WTC11 (cell line): ENCODE measurements at regions not wholly inside any gene's neighbourhood (a gene's known extent, or its start where the extent isn't known, plus 50 kb on each side); places are given as distances from the start of the nearest gene placed in this dataset.

Experiments used
- ATAC-seq: fragments of 200-7000 bp; cut with Tn5 transposase; 2 replicates; pipeline ENCODE4 v1.10.0; 2021; ENCODE audit warnings: mild to moderate bottlenecking, moderate library complexity
- CTCF ChIA-PET: fragments of 300-600 bp; sonication (Branson Sonifier 250); formaldehyde crosslinking; loops from one replicate; lab custom pipeline; 2021; ENCODE audit warnings: antibody characterized with exemption; lab: Charles Lee
- POLR2A ChIA-PET: fragments of 350-600 bp; sonication (Branson Sonifier 250); formaldehyde crosslinking; loops from one replicate; lab custom pipeline; 2021; ENCODE audit warnings: antibody characterized with exemption; lab: Charles Lee
- DNase-seq: peaks from one replicate; pipeline ENCODE4 v3.0.0; 2021; ENCODE audit warnings: low spot score
- H3K27ac Mint-ChIP-seq: 2 replicates; pipeline ENCODE4 v1.8.0; 2021; ENCODE audit warnings: mixed read lengths
- H3K27me3 Mint-ChIP-seq: 2 replicates; pipeline ENCODE4 v1.8.0; 2021; ENCODE audit warnings: low read depth, mild to moderate bottlenecking, moderate library complexity, mixed read lengths
- H3K36me3 Mint-ChIP-seq: 2 replicates; pipeline ENCODE4 v1.8.0; 2021; ENCODE audit warnings: mixed read lengths
- H3K4me1 Mint-ChIP-seq: 2 replicates; pipeline ENCODE4 v1.8.0; 2022; ENCODE audit warnings: mixed read lengths
- H3K4me3 Mint-ChIP-seq: 2 replicates; pipeline ENCODE4 v1.8.0; 2021; ENCODE audit warnings: mild to moderate bottlenecking, moderate library complexity, mixed read lengths
- H3K9me3 Mint-ChIP-seq: 2 replicates; pipeline ENCODE4 v1.8.0; 2021; ENCODE audit warnings: mixed read lengths
- AR ChIP-seq: fragments of 250-450 bp; sonication (Bioruptor Pico); IDR thresholded peaks from 2 replicates; pipeline ENCODE4 v1.9.0; 2021; ENCODE audit warnings: mild to moderate bottlenecking
- ARID4B ChIP-seq: sonication (generic); formaldehyde crosslinking; IDR thresholded peaks from 2 replicates; pipeline ENCODE4 v1.8.0; 2023; ENCODE audit warnings: missing genetic modification reagents, mild to moderate bottlenecking, borderline replicate concordance
- ATF1 ChIP-seq: sonication (generic); formaldehyde crosslinking; IDR thresholded peaks from 2 replicates; pipeline ENCODE4 v1.8.1; 2023; ENCODE audit warnings: mild to moderate bottlenecking, moderate library complexity, missing genetic modification reagents
- ATF6 ChIP-seq: sonication (generic); formaldehyde crosslinking; IDR thresholded peaks from 2 replicates; pipeline ENCODE4 v1.8.1; 2023; ENCODE audit warnings: mild to moderate bottlenecking, missing genetic modification reagents
- FOXJ3 ChIP-seq: sonication (generic); formaldehyde crosslinking; IDR thresholded peaks from 2 replicates; pipeline ENCODE4 v1.9.0; 2021; ENCODE audit warnings: missing genetic modification reagents, mild to moderate bottlenecking, borderline replicate concordance
- FOXP4 ChIP-seq: sonication (generic); formaldehyde crosslinking; IDR thresholded peaks from 2 replicates; pipeline ENCODE4 v1.8.0; 2022; ENCODE audit warnings: mild to moderate bottlenecking, missing genetic modification reagents
- GRHL2 ChIP-seq: fragments of 250-450 bp; sonication (Bioruptor Pico); IDR thresholded peaks from 2 replicates; pipeline ENCODE4 v1.8.0; 2022; ENCODE audit warnings: mild to moderate bottlenecking, moderate library complexity; ENCODE audit not compliant: insufficient replicate concordance, severe bottlenecking
- HMGA2 ChIP-seq: fragments of 250-450 bp; sonication (Bioruptor Pico); IDR thresholded peaks from 2 replicates; pipeline ENCODE4 v1.4.0; 2021; ENCODE audit warnings: mild to moderate bottlenecking, moderate library complexity
- MYBL2 ChIP-seq: sonication (generic); formaldehyde crosslinking; IDR thresholded peaks from 2 replicates; pipeline ENCODE4 v1.8.1; 2023; ENCODE audit warnings: mild to moderate bottlenecking, moderate library complexity, missing genetic modification reagents
- NFYB ChIP-seq: sonication (generic); formaldehyde crosslinking; conservative IDR thresholded peaks from 2 replicates; pipeline ENCODE4 v1.8.0; 2022; ENCODE audit warnings: low read depth, missing genetic modification reagents
- NR3C1 ChIP-seq: sonication (generic); formaldehyde crosslinking; conservative IDR thresholded peaks from 2 replicates; pipeline ENCODE4 v1.8.1; 2023; ENCODE audit warnings: low read depth, mild to moderate bottlenecking, missing genetic modification reagents
- PRRX2 ChIP-seq: fragments of 250-450 bp; sonication (Bioruptor Pico); IDR thresholded peaks from 2 replicates; pipeline ENCODE4 v1.8.0; 2021; ENCODE audit warnings: mild to moderate bottlenecking
- RORB ChIP-seq: fragments of 250-450 bp; sonication (Bioruptor Pico); IDR thresholded peaks from 2 replicates; pipeline ENCODE4 v1.9.0; 2021; ENCODE audit warnings: mild to moderate bottlenecking
- SMAD3 ChIP-seq: sonication (generic); formaldehyde crosslinking; IDR thresholded peaks from 2 replicates; pipeline ENCODE4 v1.8.0; 2022; ENCODE audit warnings: missing genetic modification reagents, mild to moderate bottlenecking, borderline replicate concordance
- TEAD1 ChIP-seq: sonication (generic); formaldehyde crosslinking; IDR thresholded peaks from 2 replicates; pipeline ENCODE4 v1.8.0; 2022; ENCODE audit warnings: mild to moderate bottlenecking, missing genetic modification reagents
- TP53 ChIP-seq: sonication (generic); formaldehyde crosslinking; IDR thresholded peaks from 2 replicates; pipeline ENCODE4 v1.8.1; 2023; ENCODE audit warnings: mild to moderate bottlenecking, missing genetic modification reagents
- ZNF232 ChIP-seq: sonication (generic); formaldehyde crosslinking; IDR thresholded peaks from 2 replicates; pipeline ENCODE4 v1.8.0; 2022; ENCODE audit warnings: mild to moderate bottlenecking, missing genetic modification reagents

- no peaks in the 10 kb centered on the region for H3K36me3 Mint-ChIP-seq
- H3K27me3 Mint-ChIP-seq, result no peaks in the 10 kb centered on the region
- H3K27ac Mint-ChIP-seq, result no peak overlapping the region
- no peak for ATAC-seq
- DNase-seq, result no peak
- TF ChIP-seq MYBL2 (no peak), HMGA2 (no peak), PRRX2 (CRISPR knock-in tag) (no peak)
- peaks cover 34% of the 10 kb centered on the region for H3K4me1 Mint-ChIP-seq
- H3K9me3 Mint-ChIP-seq, result peaks cover 11% of the 10 kb centered on the region
- ChIA-PET CTCF (interaction anchor here (0.6 kb wide), 1 partner anchor 274 kb away, joined by 3 read pairs; no protein-coding TSS in a partner anchor), POLR2A (no interaction called here)
- H3K4me3 Mint-ChIP-seq, result no peak overlapping the region
Observed at GRCh38 chr2:8157621-8158430, 524.0 kb upstream of the ID2 start.

GRCh38 chr2:8158711-8159110 lies 523.1 kb upstream of the ID2 start:
- no peak for TF ChIP-seq TEAD1
- no peak for TF ChIP-seq ATF1
- no peak for TF ChIP-seq GRHL2
- no peak for TF ChIP-seq TP53 (CRISPR knock-in tag)
- no peak for TF ChIP-seq NR3C1 (CRISPR knock-in tag)
- no peak for TF ChIP-seq AR (CRISPR knock-in tag)
- TF ChIP-seq FOXP4 (CRISPR knock-in tag), result no peak
- no peak for TF ChIP-seq ZNF232 (CRISPR knock-in tag)
- TF ChIP-seq SMAD3, result no peak
- Mint-ChIP-seq H3K27me3 (no peaks in the 10 kb centered on the region), H3K27ac (peak overlapping the region; percentile 49; the same call in 1 of the 2 replicates), H3K4me3 (no peak overlapping the region), H3K9me3 (peaks cover 12% of the 10 kb centered on the region), H3K36me3 (no peaks in the 10 kb centered on the region), H3K4me1 (peaks cover 34% of the 10 kb centered on the region)
- DNase-seq, result no peak
- ATAC-seq, result peak; percentile 65
- ChIA-PET CTCF (no interaction called here), POLR2A (no interaction called here)

GRCh38 chr2:8159211-8159965 lies 522.5 kb upstream of the ID2 start:
- H3K4me3 Mint-ChIP-seq, result no peak overlapping the region
- TF ChIP-seq FOXJ3 (CRISPR knock-in tag) (no peak), RORB (CRISPR knock-in tag) (no peak), ATF6 (CRISPR knock-in tag) (no peak), ARID4B (CRISPR knock-in tag) (no peak), GRHL2 (no peak), NFYB (CRISPR knock-in tag) (no peak)
- TF ChIP-seq, all 79 proteins: peak for 0
- Mint-ChIP-seq H3K36me3 (no peaks in the 10 kb centered on the region), H3K4me1 (peaks cover 34% of the 10 kb centered on the region), H3K27ac (no peak overlapping the region), H3K9me3 (peaks cover 17% of the 10 kb centered on the region), H3K27me3 (no peaks in the 10 kb centered on the region)
- no peak for DNase-seq
- ATAC-seq, result no peak
- ChIA-PET POLR2A (no interaction called here), CTCF (no interaction called here)
